Endothelial cell (in vitro differentiated cells): ENCODE measurements at regions not wholly inside any gene's neighbourhood (a gene's known extent, or its start where the extent isn't known, plus 50 kb on each side); places are given as distances from the start of the nearest gene placed in this dataset.
"Not testable (repeated sequence)": the region's sequence is repeated elsewhere in the genome, so short reads cannot be mapped to it uniquely, and the experiment has no call there.

Source experiments
- DNase-seq: peaks from one replicate; pipeline ENCODE4 v3.0.0; 2021; ENCODE audit warnings: low spot score
- H3K27ac Mint-ChIP-seq: one replicate; pipeline ENCODE4 v1.8.0; 2021; ENCODE audit warnings: mixed read lengths, inconsistent platforms; ENCODE audit not compliant: unreplicated experiment
- H3K27me3 Mint-ChIP-seq: one replicate; pipeline ENCODE4 v1.8.0; 2021; ENCODE audit warnings: mild to moderate bottlenecking, moderate library complexity, mixed read lengths, inconsistent platforms; ENCODE audit not compliant: unreplicated experiment
- H3K36me3 Mint-ChIP-seq: one replicate; pipeline ENCODE4 v1.8.0; 2021; ENCODE audit warnings: mild to moderate bottlenecking, low read depth, mixed read lengths, inconsistent platforms; ENCODE audit not compliant: unreplicated experiment
- H3K4me1 Mint-ChIP-seq: one replicate; pipeline ENCODE4 v1.8.0; 2021; ENCODE audit warnings: mild to moderate bottlenecking, mixed read lengths, inconsistent platforms; ENCODE audit not compliant: unreplicated experiment
- H3K4me3 Mint-ChIP-seq: one replicate; pipeline ENCODE4 v1.8.0; 2021; ENCODE audit warnings: mild to moderate bottlenecking, mixed read lengths, inconsistent platforms; ENCODE audit not compliant: unreplicated experiment
- H3K9me3 Mint-ChIP-seq: one replicate; pipeline ENCODE4 v1.8.0; 2021; ENCODE audit warnings: mixed read lengths, inconsistent platforms; ENCODE audit not compliant: unreplicated experiment
- TF ChIP-seq, protein P1 (sequence below): fragments of 200-600 bp; sonication (generic); IDR thresholded peaks from one replicate; pipeline ENCODE4 v1.5.0; 2021; ENCODE audit warnings: antibody characterized with exemption; ENCODE audit not compliant: unreplicated experiment

- peaks cover 9% of the 10 kb centered on the region for H3K4me1 Mint-ChIP-seq
- H3K36me3 Mint-ChIP-seq: peaks cover 4% of the 10 kb centered on the region
- H3K27me3 Mint-ChIP-seq: peaks cover under 1% of the 10 kb centered on the region
- H3K9me3 Mint-ChIP-seq: no peaks in the 10 kb centered on the region
- TF ChIP-seq, protein P1, sequence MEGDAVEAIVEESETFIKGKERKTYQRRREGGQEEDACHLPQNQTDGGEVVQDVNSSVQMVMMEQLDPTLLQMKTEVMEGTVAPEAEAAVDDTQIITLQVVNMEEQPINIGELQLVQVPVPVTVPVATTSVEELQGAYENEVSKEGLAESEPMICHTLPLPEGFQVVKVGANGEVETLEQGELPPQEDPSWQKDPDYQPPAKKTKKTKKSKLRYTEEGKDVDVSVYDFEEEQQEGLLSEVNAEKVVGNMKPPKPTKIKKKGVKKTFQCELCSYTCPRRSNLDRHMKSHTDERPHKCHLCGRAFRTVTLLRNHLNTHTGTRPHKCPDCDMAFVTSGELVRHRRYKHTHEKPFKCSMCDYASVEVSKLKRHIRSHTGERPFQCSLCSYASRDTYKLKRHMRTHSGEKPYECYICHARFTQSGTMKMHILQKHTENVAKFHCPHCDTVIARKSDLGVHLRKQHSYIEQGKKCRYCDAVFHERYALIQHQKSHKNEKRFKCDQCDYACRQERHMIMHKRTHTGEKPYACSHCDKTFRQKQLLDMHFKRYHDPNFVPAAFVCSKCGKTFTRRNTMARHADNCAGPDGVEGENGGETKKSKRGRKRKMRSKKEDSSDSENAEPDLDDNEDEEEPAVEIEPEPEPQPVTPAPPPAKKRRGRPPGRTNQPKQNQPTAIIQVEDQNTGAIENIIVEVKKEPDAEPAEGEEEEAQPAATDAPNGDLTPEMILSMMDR: no peak
- no peak for DNase-seq
- no peak overlapping the region for H3K4me3 Mint-ChIP-seq
- peak overlapping the region; percentile 34 for H3K27ac Mint-ChIP-seq
These were observed 71.6 kb upstream of the CNIH3 start for GRCh38 chr1:224544346-224545110.

- no peak overlapping the region for H3K4me3 Mint-ChIP-seq
- H3K36me3 Mint-ChIP-seq: peaks cover 4% of the 10 kb centered on the region
- H3K27me3 Mint-ChIP-seq: no peaks in the 10 kb centered on the region
- H3K9me3 Mint-ChIP-seq: no peaks in the 10 kb centered on the region
- H3K4me1 Mint-ChIP-seq: peaks cover 9% of the 10 kb centered on the region
- no peak overlapping the region for H3K27ac Mint-ChIP-seq
- DNase-seq: no peak
- TF ChIP-seq, protein P1: no peak
These were observed 70.5 kb upstream of the CNIH3 start for GRCh38 chr1:224545571-224545970.

DNA sequence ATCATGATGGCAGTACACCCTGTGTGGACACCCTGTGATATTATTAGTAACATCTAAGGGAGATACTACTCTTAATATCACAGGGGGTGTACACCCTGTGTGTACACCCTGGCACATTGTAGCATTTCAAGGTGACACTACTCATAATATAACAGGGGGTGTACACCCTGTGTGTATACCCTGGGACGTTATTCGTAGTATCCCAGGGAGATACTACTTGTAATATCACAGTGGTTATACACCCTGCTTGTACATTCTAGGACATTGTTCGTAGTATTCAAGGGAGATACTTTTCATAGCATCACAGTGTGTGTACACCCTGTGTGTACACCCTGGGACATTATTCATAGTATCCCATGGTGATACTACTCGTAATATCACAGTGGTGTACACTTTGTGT lies 67.4 kb upstream of the CNIH3 start:
- H3K4me1 Mint-ChIP-seq: no peaks in the 10 kb centered on the region
- TF ChIP-seq, protein P1: no peak
- peaks cover 4% of the 10 kb centered on the region for H3K36me3 Mint-ChIP-seq
- H3K27ac Mint-ChIP-seq: no peak overlapping the region
- no peak for DNase-seq
- H3K4me3 Mint-ChIP-seq: no peak overlapping the region
- H3K27me3 Mint-ChIP-seq: no peaks in the 10 kb centered on the region
- H3K9me3 Mint-ChIP-seq: no peaks in the 10 kb centered on the region

- H3K36me3 Mint-ChIP-seq, DNase-seq, H3K27me3 Mint-ChIP-seq, H3K9me3 Mint-ChIP-seq, H3K27ac Mint-ChIP-seq, H3K4me3 Mint-ChIP-seq, H3K4me1 Mint-ChIP-seq: not testable (repeated sequence)
These were observed 64.9 kb upstream of the CNIH3 start for GRCh38 chr1:224551189-224551588.

DNA sequence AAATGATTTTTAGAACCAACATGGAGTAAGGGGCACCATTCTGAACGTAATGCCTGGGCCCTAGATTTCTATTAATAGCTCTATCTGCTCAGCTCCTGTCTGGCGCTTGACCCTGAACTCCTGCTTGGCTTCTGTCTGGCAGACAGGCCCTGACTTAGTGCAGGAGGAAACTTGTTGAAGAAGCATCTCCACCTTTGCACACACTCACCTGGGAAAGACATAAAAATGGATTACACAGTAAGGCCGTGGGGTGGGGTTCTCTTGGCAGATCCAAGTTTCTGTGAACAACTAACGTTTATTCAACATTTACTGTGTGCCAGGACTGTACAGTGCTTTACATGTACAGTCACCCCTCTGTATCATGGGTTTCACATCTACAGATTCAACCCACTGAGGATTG lies 62.1 kb upstream of the CNIH3 start:
- Mint-ChIP-seq H3K27ac (no peak overlapping the region), H3K27me3 (no peaks in the 10 kb centered on the region), H3K9me3 (no peaks in the 10 kb centered on the region), H3K4me1 (no peaks in the 10 kb centered on the region), H3K36me3 (no peaks in the 10 kb centered on the region), H3K4me3 (no peak overlapping the region)
- no peak for DNase-seq
- TF ChIP-seq, protein P1: no peak
